LNCaP clone FGC (cell line): ENCODE measurements at regions not wholly inside any gene's neighbourhood (a gene's known extent, or its start where the extent isn't known, plus 50 kb on each side); places are given as distances from the start of the nearest gene placed in this dataset.

Source experiments
- DNase-seq: peaks from one replicate; pipeline ENCODE4 v3.0.0-alpha.2; 2011; ENCODE audit warnings: low read depth
- H3K4me3 ChIP-seq: 2 replicates; pipeline ENCODE4 v1.5.1; 2011; ENCODE audit warnings: mild to moderate bottlenecking, low read depth, low read length, control low read depth
- TF ChIP-seq, protein P1 (sequence below): IDR thresholded peaks from 2 replicates; pipeline ENCODE4 v1.5.1; 2012; ENCODE audit warnings: mild to moderate bottlenecking; ENCODE audit not compliant: control insufficient read depth, insufficient read depth; ENCODE audit errors: extremely low read depth

GRCh38 chr11:80188076-80188627 lies 747.3 kb upstream of the TENM4 start:
- TF ChIP-seq, protein P1, sequence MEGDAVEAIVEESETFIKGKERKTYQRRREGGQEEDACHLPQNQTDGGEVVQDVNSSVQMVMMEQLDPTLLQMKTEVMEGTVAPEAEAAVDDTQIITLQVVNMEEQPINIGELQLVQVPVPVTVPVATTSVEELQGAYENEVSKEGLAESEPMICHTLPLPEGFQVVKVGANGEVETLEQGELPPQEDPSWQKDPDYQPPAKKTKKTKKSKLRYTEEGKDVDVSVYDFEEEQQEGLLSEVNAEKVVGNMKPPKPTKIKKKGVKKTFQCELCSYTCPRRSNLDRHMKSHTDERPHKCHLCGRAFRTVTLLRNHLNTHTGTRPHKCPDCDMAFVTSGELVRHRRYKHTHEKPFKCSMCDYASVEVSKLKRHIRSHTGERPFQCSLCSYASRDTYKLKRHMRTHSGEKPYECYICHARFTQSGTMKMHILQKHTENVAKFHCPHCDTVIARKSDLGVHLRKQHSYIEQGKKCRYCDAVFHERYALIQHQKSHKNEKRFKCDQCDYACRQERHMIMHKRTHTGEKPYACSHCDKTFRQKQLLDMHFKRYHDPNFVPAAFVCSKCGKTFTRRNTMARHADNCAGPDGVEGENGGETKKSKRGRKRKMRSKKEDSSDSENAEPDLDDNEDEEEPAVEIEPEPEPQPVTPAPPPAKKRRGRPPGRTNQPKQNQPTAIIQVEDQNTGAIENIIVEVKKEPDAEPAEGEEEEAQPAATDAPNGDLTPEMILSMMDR: no peak
- no peak overlapping the region for H3K4me3 ChIP-seq
- no peak for DNase-seq

DNA sequence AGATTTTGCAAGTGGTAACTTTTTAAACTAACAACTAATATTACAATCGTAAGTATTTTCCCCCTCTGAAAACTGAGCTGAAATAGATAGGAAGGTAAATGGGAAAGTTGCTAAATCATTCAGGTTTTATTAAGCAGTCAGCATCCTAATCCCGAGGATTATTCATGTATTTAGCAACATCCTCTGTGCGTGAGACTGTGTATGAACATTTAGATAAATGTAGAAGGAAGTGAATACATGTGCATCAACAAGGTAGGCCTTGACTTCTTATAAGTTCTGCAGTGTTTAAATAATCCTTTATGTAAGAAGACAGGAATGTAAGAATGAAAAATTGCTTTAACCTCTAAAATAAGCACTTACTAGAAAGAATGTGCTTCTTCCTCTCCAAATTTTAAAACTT lies 745.9 kb upstream of the TENM4 start:
- H3K4me3 ChIP-seq: no peak overlapping the region
- no peak for DNase-seq
- TF ChIP-seq, protein P1: no peak

DNA sequence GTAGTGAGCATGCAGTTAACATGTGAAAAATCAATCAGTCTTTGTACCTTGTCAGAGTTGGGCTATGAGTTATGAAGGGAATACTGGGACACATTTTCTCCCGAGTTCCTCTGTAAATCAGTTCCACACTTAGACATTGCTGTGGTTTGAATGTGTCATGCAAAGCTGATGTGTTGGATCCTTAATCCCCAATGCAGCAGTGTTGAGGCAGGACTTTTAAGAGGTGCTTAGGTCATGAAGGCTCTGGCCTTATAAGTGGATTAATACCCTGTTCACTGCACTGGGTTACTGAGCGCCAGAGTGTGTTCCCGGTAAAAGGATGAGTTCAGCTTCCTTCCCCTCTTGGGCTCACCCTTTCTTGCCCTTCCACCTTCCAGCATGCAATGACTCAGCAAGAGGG lies 742.1 kb upstream of the TENM4 start:
- DNase-seq: no peak
- TF ChIP-seq, protein P1: no peak
- H3K4me3 ChIP-seq: no peak overlapping the region

GRCh38 chr11:80173371-80174136 lies 732.7 kb upstream of the TENM4 start:
- no peak for DNase-seq
- H3K4me3 ChIP-seq: no peak overlapping the region
- TF ChIP-seq, protein P1: no peak

GRCh38 chr11:80168796-80169195 lies 728.0 kb upstream of the TENM4 start:
- no peak overlapping the region for H3K4me3 ChIP-seq
- no peak for DNase-seq
- TF ChIP-seq, protein P1: no peak

DNA sequence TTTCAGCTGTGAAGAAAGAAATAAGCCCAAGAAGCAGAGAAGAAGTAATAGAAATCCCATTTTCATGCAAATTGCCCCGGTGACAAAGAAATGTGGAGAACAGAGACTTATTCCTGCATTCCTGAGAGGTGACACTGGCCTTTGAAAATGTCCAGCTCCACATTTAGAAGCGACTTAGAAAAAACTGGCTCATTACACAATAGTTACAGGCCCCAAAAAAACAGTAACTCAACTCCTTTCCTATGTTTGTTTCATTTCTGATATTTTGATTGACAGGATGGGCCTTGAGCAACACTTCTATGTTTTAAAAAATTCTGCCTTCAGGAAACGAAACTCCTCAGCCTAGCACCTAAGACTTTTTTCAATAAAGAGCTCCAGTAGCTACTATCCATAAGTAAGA lies 726.9 kb upstream of the TENM4 start:
- H3K4me3 ChIP-seq: no peak overlapping the region
- DNase-seq: no peak
- TF ChIP-seq, protein P1: no peak

GRCh38 chr11:80165744-80166143 lies 724.9 kb upstream of the TENM4 start:
- no peak for DNase-seq
- TF ChIP-seq, protein P1: no peak
- no peak overlapping the region for H3K4me3 ChIP-seq
